ENCODE measurements at regions not wholly inside any gene's neighbourhood (a gene's known extent, or its start where the extent isn't known, plus 50 kb on each side); places are given as distances from the start of the nearest gene placed in this dataset.
A peak's percentile ranks its signal among the peaks of the same experiment; 100 is the strongest.
"Not testable (repeated sequence)": the region's sequence is repeated elsewhere in the genome, so short reads cannot be mapped to it uniquely, and the experiment has no call there.

DNA sequence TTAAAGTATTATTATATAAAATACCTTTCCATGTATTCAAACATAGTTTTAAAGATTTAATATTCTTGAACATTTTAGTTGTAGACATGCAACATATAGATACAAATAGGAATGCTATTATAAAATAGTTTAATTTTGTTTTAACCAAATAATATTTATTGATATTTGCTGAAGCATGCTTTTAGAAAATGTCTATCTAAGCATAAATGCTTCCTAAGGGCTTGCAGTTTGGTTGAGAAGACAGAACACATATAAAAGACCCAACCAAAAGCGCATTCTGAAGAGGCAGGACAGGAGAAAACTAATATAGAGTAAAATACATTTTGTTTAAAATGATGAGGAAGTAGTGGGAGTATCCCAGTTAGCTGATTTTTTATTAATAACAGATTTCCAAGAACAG, 181.5 kb upstream of the ISL1 start:
- H3K27ac Mint-ChIP-seq: no peak overlapping the region
- no peaks in the 10 kb centered on the region for H3K36me3 Mint-ChIP-seq
- H3K4me1 Mint-ChIP-seq: no peaks in the 10 kb centered on the region
- peaks cover 0 to 2% of the 10 kb centered on the region in 2 donors for H3K9me3 Mint-ChIP-seq
- ATAC-seq (replicated peaks) (no peak), DNase-seq (no peak)
- no peak overlapping the region for H3K4me3 Mint-ChIP-seq
- no peaks in the 10 kb centered on the region for H3K27me3 Mint-ChIP-seq

GRCh38 chr5:51202161-51202560, 181.1 kb upstream of the ISL1 start:
- Mint-ChIP-seq H3K27me3 (no peaks in the 10 kb centered on the region), H3K27ac (no peak overlapping the region), H3K36me3 (no peaks in the 10 kb centered on the region), H3K9me3 (peaks cover 0 to 2% of the 10 kb centered on the region in 2 donors), H3K4me3 (no peak overlapping the region), H3K4me1 (no peaks in the 10 kb centered on the region)
- DNase-seq: no peak
- ATAC-seq (replicated peaks): no peak

DNA sequence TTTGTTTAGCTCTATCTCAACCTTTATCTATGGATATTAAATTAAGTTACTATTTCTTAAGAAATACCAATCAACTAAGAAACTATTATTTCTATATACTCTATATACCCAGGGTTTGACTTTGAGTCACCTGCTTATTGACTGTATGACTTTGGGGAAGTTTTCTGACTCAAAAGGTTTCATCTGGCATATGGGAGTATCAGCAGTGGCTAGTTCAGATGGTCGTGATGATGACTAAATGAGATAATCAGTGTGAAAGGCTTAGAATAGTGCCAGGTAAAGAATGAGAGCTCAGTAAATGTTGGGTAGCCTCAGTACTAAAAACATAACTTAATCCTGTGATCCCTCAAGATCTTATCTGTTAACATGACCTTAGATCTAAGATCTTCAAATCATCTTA, 179.7 kb upstream of the ISL1 start:
- ATAC-seq (replicated peaks) (peak in 1 of 2 donors; percentile 29), DNase-seq (no peak)
- H3K4me3 Mint-ChIP-seq: no peak overlapping the region
- no peaks in the 10 kb centered on the region for H3K4me1 Mint-ChIP-seq
- no peaks in the 10 kb centered on the region for H3K36me3 Mint-ChIP-seq
- no peaks in the 10 kb centered on the region for H3K27me3 Mint-ChIP-seq
- no peak overlapping the region for H3K27ac Mint-ChIP-seq
- H3K9me3 Mint-ChIP-seq: peaks cover 0 to 2% of the 10 kb centered on the region in 2 donors

DNA sequence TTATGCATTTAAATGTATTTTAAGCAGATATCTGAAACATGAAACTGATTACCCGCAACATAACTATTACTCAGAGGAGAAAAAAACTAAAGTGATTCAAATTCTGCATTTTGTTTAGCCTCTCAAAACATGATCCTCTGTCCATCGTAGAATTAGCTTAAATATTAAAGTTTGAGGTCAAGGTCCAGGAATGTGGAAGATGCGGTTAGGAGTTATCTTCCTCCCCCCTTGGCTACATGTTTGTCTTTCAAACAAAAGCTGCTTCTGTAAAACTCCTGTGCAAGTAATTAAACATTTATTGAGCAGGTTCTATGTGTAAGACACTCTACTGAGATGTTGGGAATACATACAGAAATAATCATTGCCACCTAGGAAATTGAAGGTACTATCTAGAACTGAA, 175.0 kb upstream of the ISL1 start:
- Mint-ChIP-seq H3K4me1 (no peaks in the 10 kb centered on the region), H3K27ac (no peak overlapping the region), H3K9me3 (no peaks in the 10 kb centered on the region), H3K4me3 (no peak overlapping the region), H3K36me3 (no peaks in the 10 kb centered on the region), H3K27me3 (no peaks in the 10 kb centered on the region)
- DNase-seq: no peak
- no peak for ATAC-seq (replicated peaks)

DNA sequence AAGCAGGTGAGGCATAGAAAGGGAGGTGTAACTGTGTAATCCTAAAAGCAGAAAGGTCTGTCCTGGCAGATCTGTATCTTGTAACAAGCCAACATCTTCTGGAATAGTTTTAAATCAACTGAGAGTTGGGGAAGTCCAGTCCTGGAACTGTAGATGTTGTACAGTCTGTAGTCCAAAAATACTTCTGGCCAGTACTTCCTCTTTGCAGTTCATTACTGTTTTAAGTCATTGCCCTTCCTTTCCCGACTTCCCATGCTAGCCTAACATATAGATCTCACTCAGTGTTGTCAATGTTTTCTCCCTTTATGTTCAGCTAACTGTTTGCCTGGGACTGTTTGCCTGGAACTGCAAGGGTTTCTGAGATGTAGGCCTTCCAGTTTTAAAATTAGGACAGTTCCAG, 168.5 kb upstream of the ISL1 start:
- Mint-ChIP-seq H3K27ac (no peak overlapping the region), H3K9me3 (no peaks in the 10 kb centered on the region), H3K4me3 (no peak overlapping the region), H3K27me3 (no peaks in the 10 kb centered on the region), H3K36me3 (no peaks in the 10 kb centered on the region), H3K4me1 (no peaks in the 10 kb centered on the region)
- no peak for ATAC-seq (replicated peaks)
- DNase-seq: no peak

GRCh38 chr5:51225789-51226742, 157.2 kb upstream of the ISL1 start:
- Mint-ChIP-seq H3K9me3 (peaks cover 9 to 16% of the 10 kb centered on the region in 2 donors), H3K36me3 (no peaks in the 10 kb centered on the region), H3K4me3 (no peak overlapping the region), H3K27ac (no peak overlapping the region), H3K27me3 (no peaks in the 10 kb centered on the region), H3K4me1 (no peaks in the 10 kb centered on the region)
- no peak for ATAC-seq (replicated peaks)
- no peak for DNase-seq

- H3K27ac Mint-ChIP-seq: no peak overlapping the region
- no peaks in the 10 kb centered on the region for H3K27me3 Mint-ChIP-seq
- no peak overlapping the region for H3K4me3 Mint-ChIP-seq
- H3K4me1 Mint-ChIP-seq: no peaks in the 10 kb centered on the region
- peaks cover 11 to 15% of the 10 kb centered on the region in 2 donors for H3K9me3 Mint-ChIP-seq
- DNase-seq (no peak), ATAC-seq (replicated peaks) (no peak)
- H3K36me3 Mint-ChIP-seq: no peaks in the 10 kb centered on the region
Measured at GRCh38 chr5:51227963-51228470, 155.2 kb upstream of the ISL1 start.

DNA sequence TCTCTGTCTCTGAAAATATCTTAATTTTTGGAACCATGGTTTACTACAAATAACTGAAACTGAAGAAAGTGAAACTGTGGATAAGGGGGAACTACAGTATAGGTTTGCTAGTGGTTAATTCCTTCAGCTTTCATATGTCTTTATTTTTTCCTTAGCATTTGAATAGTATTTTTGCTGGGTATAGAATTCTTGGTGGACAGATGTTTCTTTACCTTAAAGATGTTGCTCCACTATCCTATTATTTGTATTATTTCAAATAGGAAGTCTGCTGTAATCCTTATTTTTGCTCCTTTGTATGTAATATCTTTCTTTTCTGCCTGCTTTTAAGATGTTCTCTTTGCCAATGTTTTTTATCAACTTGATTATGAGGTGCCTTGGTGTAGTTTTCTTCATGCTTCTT, 152.9 kb upstream of the ISL1 start:
- Mint-ChIP-seq H3K4me1 (no peaks in the 10 kb centered on the region), H3K9me3 (peaks cover 9 to 11% of the 10 kb centered on the region in 2 donors), H3K36me3 (no peaks in the 10 kb centered on the region), H3K27ac (no peak overlapping the region), H3K4me3 (no peak overlapping the region), H3K27me3 (no peaks in the 10 kb centered on the region)
- ATAC-seq (replicated peaks) (no peak), DNase-seq (no peak)

- H3K4me1 Mint-ChIP-seq: no peaks in the 10 kb centered on the region
- no peak overlapping the region for H3K4me3 Mint-ChIP-seq
- DNase-seq: no peak
- no peak overlapping the region for H3K27ac Mint-ChIP-seq
- H3K9me3 Mint-ChIP-seq: peaks cover 0 to 2% of the 10 kb centered on the region in 2 donors
- H3K27me3 Mint-ChIP-seq: no peaks in the 10 kb centered on the region
- no peaks in the 10 kb centered on the region for H3K36me3 Mint-ChIP-seq
- no peak for ATAC-seq (replicated peaks)
Measured at GRCh38 chr5:51242456-51242855, 140.8 kb upstream of the ISL1 start.

GRCh38 chr5:51250957-51251356, 132.3 kb upstream of the ISL1 start:
- H3K36me3 Mint-ChIP-seq: not testable (repeated sequence)

GRCh38 chr5:51271261-51271660, 112.0 kb upstream of the ISL1 start:
- no peak overlapping the region for H3K27ac Mint-ChIP-seq
- no peaks in the 10 kb centered on the region for H3K27me3 Mint-ChIP-seq
- no peaks in the 10 kb centered on the region for H3K36me3 Mint-ChIP-seq
- ATAC-seq (replicated peaks): no peak
- H3K9me3 Mint-ChIP-seq: peaks cover 5 to 10% of the 10 kb centered on the region in 2 donors
- DNase-seq: no peak
- H3K4me3 Mint-ChIP-seq: no peak overlapping the region
- no peaks in the 10 kb centered on the region for H3K4me1 Mint-ChIP-seq

More at GRCh38 chr5:51250957-51251356, 132.3 kb upstream of the ISL1 start:
- not testable (repeated sequence) for H3K27ac Mint-ChIP-seq; H3K4me1 Mint-ChIP-seq; H3K4me3 Mint-ChIP-seq; DNase-seq; H3K9me3 Mint-ChIP-seq; H3K27me3 Mint-ChIP-seq; ATAC-seq (replicated peaks)

GRCh38 chr5:51273021-51273420, 110.2 kb upstream of the ISL1 start:
- no peaks in the 10 kb centered on the region for H3K27me3 Mint-ChIP-seq
- H3K9me3 Mint-ChIP-seq: peaks cover 5 to 10% of the 10 kb centered on the region in 2 donors
- no peak overlapping the region for H3K27ac Mint-ChIP-seq
- no peaks in the 10 kb centered on the region for H3K4me1 Mint-ChIP-seq
- H3K36me3 Mint-ChIP-seq: no peaks in the 10 kb centered on the region
- H3K4me3 Mint-ChIP-seq: no peak overlapping the region
- ATAC-seq (replicated peaks) (no peak), DNase-seq (no peak)

GRCh38 chr5:51273871-51274270, 109.4 kb upstream of the ISL1 start:
- H3K4me3 Mint-ChIP-seq: no peak overlapping the region
- ATAC-seq (replicated peaks): no peak

GRCh38 chr5:51275428-51275827, 107.8 kb upstream of the ISL1 start:
- Mint-ChIP-seq H3K27me3 (no peaks in the 10 kb centered on the region), H3K4me3 (no peak overlapping the region), H3K36me3 (no peaks in the 10 kb centered on the region), H3K9me3 (peaks cover 5 to 10% of the 10 kb centered on the region in 2 donors), H3K27ac (no peak overlapping the region), H3K4me1 (no peaks in the 10 kb centered on the region)
- DNase-seq (no peak), ATAC-seq (replicated peaks) (no peak)

More at GRCh38 chr5:51273871-51274270, 109.4 kb upstream of the ISL1 start:
- DNase-seq: no peak
- no peaks in the 10 kb centered on the region for H3K4me1 Mint-ChIP-seq
- H3K27me3 Mint-ChIP-seq: no peaks in the 10 kb centered on the region
- H3K27ac Mint-ChIP-seq: no peak overlapping the region
- H3K9me3 Mint-ChIP-seq: peaks cover 5 to 10% of the 10 kb centered on the region in 2 donors
- no peaks in the 10 kb centered on the region for H3K36me3 Mint-ChIP-seq

GRCh38 chr5:51276250-51276649, 107.0 kb upstream of the ISL1 start:
- ATAC-seq (replicated peaks) (no peak), DNase-seq (no peak)
- no peaks in the 10 kb centered on the region for H3K36me3 Mint-ChIP-seq
- H3K4me1 Mint-ChIP-seq: no peaks in the 10 kb centered on the region
- no peak overlapping the region for H3K27ac Mint-ChIP-seq
- H3K9me3 Mint-ChIP-seq: peaks cover 5 to 10% of the 10 kb centered on the region in 2 donors
- no peak overlapping the region for H3K4me3 Mint-ChIP-seq
- H3K27me3 Mint-ChIP-seq: no peaks in the 10 kb centered on the region

All from stimulated activated naive B cell treated with anti-CD40 and anti-IgM and Interleukin-4, amounts not matched to agents 10 μg/mL and 1 μg/mL and 100 μg/mL, for 72 hours (primary cell).